Testis (tissue), 2 donors: ENCODE measurements at regions not wholly inside any gene's neighbourhood (a gene's known extent, or its start where the extent isn't known, plus 50 kb on each side); places are given as distances from the start of the nearest gene placed in this dataset.

Source experiments
- DNase-seq: peaks from one replicate; pipeline ENCODE4 v3.0.0-alpha.2; 2019
- H3K27ac ChIP-seq, 2 donors: fragments of 200-600 bp; sonication (generic); one replicate each; pipeline ENCODE4 v1.5.1; 2019
- H3K27me3 ChIP-seq: fragments of 200-600 bp; sonication (generic); one replicate; pipeline ENCODE4 v1.5.1; 2019
- H3K36me3 ChIP-seq: fragments of 200-600 bp; sonication (generic); one replicate; pipeline ENCODE4 v1.5.1; 2017; ENCODE audit warnings: low read depth; ENCODE audit errors: missing control alignments
- H3K4me1 ChIP-seq: fragments of 200-600 bp; sonication (generic); one replicate; pipeline ENCODE4 v1.5.1; 2019
- H3K4me3 ChIP-seq, 2 donors: fragments of 200-600 bp; sonication (generic); one replicate each; pipeline ENCODE4 v1.5.1; 2017 to 2019
- H3K9me3 ChIP-seq: fragments of 200-600 bp; sonication (generic); one replicate; pipeline ENCODE4 v1.5.1; 2017
- CTCF ChIP-seq, 3 experiments: fragments of 450-650 bp in 2 of 3; fragments of 200-600 bp in 1 of 3; sonication (generic) in 1 of 3; IDR thresholded peaks; one replicate each; pipeline ENCODE4 v1.5.1; 2016 to 2019; ENCODE audit warnings: antibody characterized with exemption in 3 of 3, mild to moderate bottlenecking in 2 of 3, moderate library complexity in 1 of 3
- POLR2A ChIP-seq: fragments of 450-650 bp; IDR thresholded peaks from one replicate; pipeline ENCODE4 v1.6.1; 2017; ENCODE audit warnings: antibody characterized with exemption, mild to moderate bottlenecking, moderate library complexity
- WGBS, 2 donors: methylation state at CpG; one replicate each; pipeline ENCODE4 v1.1.5; 2018; 5-methylcytosine and 5-hydroxymethylcytosine counted together
- intact Hi-C: fragments of 100-400 bp; cut with DNase I; formaldehyde crosslinking; loops from one replicate; pipeline ENCODE4 v1.15.1; 2023; ENCODE audit warnings: low total_unique reads

GRCh38 chr20:52290569-52290968 lies 99.0 kb upstream of the ZFP64 start:
- TF ChIP-seq POLR2A = no peak
- TF ChIP-seq CTCF (IDR thresholded peaks at IDR 0.05) = no peak
- intact Hi-C loops = no loop called here
- H3K9me3 ChIP-seq = no peaks in the 10 kb centered on the region
- no peak overlapping the region for H3K4me3 ChIP-seq
- 79 to 82% methylated on average over 4 of the region's 4 CpGs for WGBS, 2 donors
- no peaks in the 10 kb centered on the region for H3K4me1 ChIP-seq
- no peaks in the 10 kb centered on the region for H3K27me3 ChIP-seq
- no peak for DNase-seq
- H3K27ac ChIP-seq = no peak overlapping the region
- no peaks in the 10 kb centered on the region for H3K36me3 ChIP-seq

DNA sequence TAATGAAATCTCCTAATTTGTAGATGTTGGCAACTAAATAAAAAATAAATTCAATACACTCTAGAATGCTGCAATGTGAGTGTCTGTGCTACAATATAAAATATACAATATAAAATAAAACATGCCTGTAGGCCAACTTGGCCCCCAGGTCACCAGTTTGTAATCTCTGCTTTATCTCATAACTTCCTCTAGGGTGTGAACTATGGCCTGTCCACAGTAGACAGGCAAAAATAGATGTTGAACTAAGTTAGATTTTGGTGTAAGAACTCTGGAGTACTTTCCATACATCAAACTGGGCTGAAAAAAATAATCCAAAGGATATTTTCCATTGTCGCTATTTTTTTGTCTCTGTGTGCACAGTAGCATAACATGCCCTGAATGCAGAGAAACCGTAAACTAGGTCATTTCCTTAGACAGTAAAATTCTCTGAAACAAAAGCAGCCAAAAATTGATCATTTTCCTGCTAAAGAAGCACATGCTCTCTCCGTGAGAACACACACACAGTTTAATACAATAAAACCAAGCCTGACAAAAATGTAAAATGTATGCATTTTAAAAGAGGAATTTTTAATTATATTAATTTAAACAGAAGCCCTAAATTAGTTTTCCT lies 98.5 kb upstream of the ZFP64 start:
- Histone ChIP-seq H3K27me3 (no peaks in the 10 kb centered on the region), H3K27ac (no peak overlapping the region), H3K4me3 (no peak overlapping the region), H3K36me3 (no peaks in the 10 kb centered on the region), H3K4me1 (no peaks in the 10 kb centered on the region), H3K9me3 (no peaks in the 10 kb centered on the region)
- intact Hi-C loops = no loop called here
- no peak for DNase-seq
- WGBS, 2 donors = 79 to 85% methylated on average over 3 of the region's 3 CpGs
- TF ChIP-seq POLR2A (no peak), CTCF (IDR thresholded peaks at IDR 0.05) (no peak)

GRCh38 chr20:52280407-52280806 lies 88.8 kb upstream of the ZFP64 start:
- H3K9me3 ChIP-seq = no peaks in the 10 kb centered on the region
- H3K27ac ChIP-seq = no peak overlapping the region
- no peak for DNase-seq
- no peak overlapping the region for H3K4me3 ChIP-seq
- TF ChIP-seq CTCF (IDR thresholded peaks at IDR 0.05) (no peak), POLR2A (no peak)
- no peaks in the 10 kb centered on the region for H3K4me1 ChIP-seq
- WGBS, 2 donors = 81 to 96% methylated on average over 2 of the region's 2 CpGs
- no peaks in the 10 kb centered on the region for H3K36me3 ChIP-seq
- intact Hi-C loops = no loop called here
- H3K27me3 ChIP-seq = no peaks in the 10 kb centered on the region

GRCh38 chr20:52279706-52280105 lies 88.1 kb upstream of the ZFP64 start:
- TF ChIP-seq POLR2A (no peak), CTCF (IDR thresholded peaks at IDR 0.05) (no peak)
- Histone ChIP-seq H3K4me3 (no peak overlapping the region), H3K4me1 (no peaks in the 10 kb centered on the region), H3K36me3 (no peaks in the 10 kb centered on the region), H3K27ac (no peak overlapping the region), H3K9me3 (no peaks in the 10 kb centered on the region), H3K27me3 (no peaks in the 10 kb centered on the region)
- no peak for DNase-seq
- WGBS, 2 donors = 67% methylated on average over 2 of the region's 2 CpGs
- intact Hi-C loops = no loop called here

DNA sequence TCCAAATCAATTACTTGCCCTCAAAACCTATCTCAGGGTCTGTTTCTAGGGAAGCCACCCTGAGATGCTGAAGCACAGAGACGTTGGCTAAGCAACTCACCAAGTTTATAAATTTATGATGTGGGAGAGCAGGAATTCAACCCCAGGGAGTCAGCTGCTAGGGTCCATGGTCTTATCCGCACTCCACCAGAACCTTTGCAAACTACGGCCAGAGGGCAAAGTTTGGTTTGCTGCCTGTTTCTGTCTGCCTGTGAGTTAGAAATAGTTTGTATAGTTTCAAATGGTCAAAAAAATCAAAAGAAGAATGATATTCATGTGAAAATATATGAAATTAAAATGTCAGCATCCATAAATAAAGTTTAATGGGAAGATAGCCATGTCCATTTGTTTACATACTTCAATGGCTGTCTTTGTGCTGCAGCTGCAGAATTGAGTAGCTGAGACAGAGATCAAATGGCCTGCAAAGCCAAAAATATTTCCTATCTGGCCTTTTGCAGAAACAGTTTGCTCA lies 83.7 kb upstream of the ZFP64 start:
- Histone ChIP-seq H3K27me3 (no peaks in the 10 kb centered on the region), H3K4me3 (no peak overlapping the region), H3K4me1 (no peaks in the 10 kb centered on the region), H3K27ac (no peak overlapping the region), H3K36me3 (no peaks in the 10 kb centered on the region), H3K9me3 (no peaks in the 10 kb centered on the region)
- DNase-seq = no peak
- 75 to 77% methylated on average over 3 of the region's 3 CpGs for WGBS, 2 donors
- intact Hi-C loops = no loop called here
- TF ChIP-seq POLR2A (no peak), CTCF (IDR thresholded peaks at IDR 0.05) (no peak)
